ENCODE measurements at regions not wholly inside any gene's neighbourhood (a gene's known extent, or its start where the extent isn't known, plus 50 kb on each side); places are given as distances from the start of the nearest gene placed in this dataset.

DNA sequence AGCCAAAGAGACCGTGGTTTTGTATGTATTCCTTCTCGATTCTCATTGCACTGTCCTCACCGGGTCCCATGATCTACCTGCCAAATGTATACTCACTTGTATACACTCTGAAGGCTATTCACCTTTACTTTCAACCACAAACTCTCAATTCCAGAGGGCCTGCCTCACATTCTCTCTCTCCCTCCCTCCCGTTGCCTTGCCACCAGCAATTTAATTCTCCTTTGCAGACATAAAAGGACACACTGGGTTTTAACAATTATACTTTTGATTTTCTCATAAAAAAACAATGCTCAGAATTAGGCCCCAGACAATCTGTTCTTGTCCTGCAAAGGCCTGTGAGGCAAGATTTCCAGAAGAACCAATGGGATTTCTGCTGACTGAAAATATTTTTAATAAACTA lies 265.1 kb upstream of the PSMD7 start (continued):
- TF ChIP-seq, protein P1, sequence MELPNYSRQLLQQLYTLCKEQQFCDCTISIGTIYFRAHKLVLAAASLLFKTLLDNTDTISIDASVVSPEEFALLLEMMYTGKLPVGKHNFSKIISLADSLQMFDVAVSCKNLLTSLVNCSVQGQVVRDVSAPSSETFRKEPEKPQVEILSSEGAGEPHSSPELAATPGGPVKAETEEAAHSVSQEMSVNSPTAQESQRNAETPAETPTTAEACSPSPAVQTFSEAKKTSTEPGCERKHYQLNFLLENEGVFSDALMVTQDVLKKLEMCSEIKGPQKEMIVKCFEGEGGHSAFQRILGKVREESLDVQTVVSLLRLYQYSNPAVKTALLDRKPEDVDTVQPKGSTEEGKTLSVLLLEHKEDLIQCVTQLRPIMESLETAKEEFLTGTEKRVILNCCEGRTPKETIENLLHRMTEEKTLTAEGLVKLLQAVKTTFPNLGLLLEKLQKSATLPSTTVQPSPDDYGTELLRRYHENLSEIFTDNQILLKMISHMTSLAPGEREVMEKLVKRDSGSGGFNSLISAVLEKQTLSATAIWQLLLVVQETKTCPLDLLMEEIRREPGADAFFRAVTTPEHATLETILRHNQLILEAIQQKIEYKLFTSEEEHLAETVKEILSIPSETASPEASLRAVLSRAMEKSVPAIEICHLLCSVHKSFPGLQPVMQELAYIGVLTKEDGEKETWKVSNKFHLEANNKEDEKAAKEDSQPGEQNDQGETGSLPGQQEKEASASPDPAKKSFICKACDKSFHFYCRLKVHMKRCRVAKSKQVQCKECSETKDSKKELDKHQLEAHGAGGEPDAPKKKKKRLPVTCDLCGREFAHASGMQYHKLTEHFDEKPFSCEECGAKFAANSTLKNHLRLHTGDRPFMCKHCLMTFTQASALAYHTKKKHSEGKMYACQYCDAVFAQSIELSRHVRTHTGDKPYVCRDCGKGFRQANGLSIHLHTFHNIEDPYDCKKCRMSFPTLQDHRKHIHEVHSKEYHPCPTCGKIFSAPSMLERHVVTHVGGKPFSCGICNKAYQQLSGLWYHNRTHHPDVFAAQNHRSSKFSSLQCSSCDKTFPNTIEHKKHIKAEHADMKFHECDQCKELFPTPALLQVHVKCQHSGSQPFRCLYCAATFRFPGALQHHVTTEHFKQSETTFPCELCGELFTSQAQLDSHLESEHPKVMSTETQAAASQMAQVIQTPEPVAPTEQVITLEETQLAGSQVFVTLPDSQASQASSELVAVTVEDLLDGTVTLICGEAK (IDR thresholded peaks at IDR 0.05) = no peak
- TF ChIP-seq, protein P1 (CRISPR knock-in tag; IDR thresholded peaks at IDR 0.05) = no peak
- TF ChIP-seq TEAD3 (CRISPR knock-in tag; optimal IDR thresholded peaks at IDR 0.05; ENCODE audit: borderline replicate concordance) = no peak
- TF ChIP-seq ZNF598 (CRISPR knock-in tag; IDR thresholded peaks at IDR 0.05; ENCODE audit: borderline replicate concordance) = no peak
- TF ChIP-seq MIER3 (CRISPR knock-in tag; IDR thresholded peaks at IDR 0.05; ENCODE audit: borderline replicate concordance) = no peak
- no peak for TF ChIP-seq HNRNPK (IDR thresholded peaks at IDR 0.05; ENCODE audit: low read depth, low read length, poor library complexity, severe bottlenecking)
- TF ChIP-seq TEAD2 (CRISPR knock-in tag; IDR thresholded peaks at IDR 0.05) = no peak
- no peak for TF ChIP-seq TP53 (CRISPR knock-in tag; conservative IDR thresholded peaks at IDR 0.05)
- TF ChIP-seq NCOA2 (CRISPR knock-in tag; IDR thresholded peaks at IDR 0.05) = no peak

Measured in HepG2 (cell line).